Hepatocyte (in vitro differentiated cells): ENCODE measurements at regions not wholly inside any gene's neighbourhood (a gene's known extent, or its start where the extent isn't known, plus 50 kb on each side); places are given as distances from the start of the nearest gene placed in this dataset.

ENCODE experiments used
- CTCF ChIP-seq: fragments of 200-600 bp; sonication (generic); IDR thresholded peaks from 2 replicates; pipeline ENCODE4 v1.5.1; 2016; ENCODE audit warnings: antibody characterized with exemption, mild to moderate bottlenecking; ENCODE audit not compliant: poor library complexity
- EZH2 ChIP-seq: fragments of 200-600 bp; sonication (generic); IDR thresholded peaks from 2 replicates; pipeline ENCODE4 v1.6.1; 2016; ENCODE audit warnings: antibody characterized with exemption, mild to moderate bottlenecking, borderline replicate concordance

GRCh38 chr1:177444997-177445746, 274.4 kb downstream of the BRINP2 start:
- TF ChIP-seq CTCF (no peak), EZH2 (no peak)
